Body of pancreas (tissue), 4 donors: ENCODE measurements at regions not wholly inside any gene's neighbourhood (a gene's known extent, or its start where the extent isn't known, plus 50 kb on each side); places are given as distances from the start of the nearest gene placed in this dataset.

Experiments used
- ATAC-seq: fragments of 150-250 bp; one replicate; pipeline ENCODE4 v1.9.1; 2016
- DNase-seq, 4 donors: peaks; one replicate each; pipeline ENCODE4 v3.0.0-alpha.2; 2019
- H3K27ac ChIP-seq, 4 donors: fragments of 200-600 bp; sonication (generic); 1 replicate in 3 of 4; 2 replicates in 1 of 4; pipeline versions ENCODE4 v1.5.1 to v1.6.1; 2016 to 2019; ENCODE audit warnings: mild to moderate bottlenecking in 1 of 4, mixed read lengths in 1 of 4, moderate library complexity in 1 of 4
- H3K27me3 ChIP-seq, 2 donors: fragments of 200-600 bp; sonication (generic); one replicate each; pipeline ENCODE4 v1.6.0; 2016; ENCODE audit warnings: mild to moderate bottlenecking in 1 of 2
- H3K36me3 ChIP-seq, 2 donors: fragments of 200-600 bp; sonication (generic); replicated peaks in 1 of 2; 2 replicates each; pipeline ENCODE4 v1.5.1; 2016; ENCODE audit warnings: low read depth in 2 of 2; ENCODE audit not compliant: insufficient read depth in 1 of 2
- H3K4me1 ChIP-seq: fragments of 200-600 bp; sonication (generic); one replicate; pipeline ENCODE4 v1.6.0; 2016
- H3K4me3 ChIP-seq, 2 donors: fragments of 200-600 bp; sonication (generic); 1 replicate in 1 of 2; 2 replicates in 1 of 2; pipeline ENCODE4 v1.5.1; 2016 to 2019
- H3K9me3 ChIP-seq, 3 donors: fragments of 200-600 bp; sonication (generic); 1 replicate in 2 of 3; 2 replicates in 1 of 3; pipeline ENCODE4 v1.5.1; 2016
- POLR2A ChIP-seq, 3 donors: fragments of 450-650 bp; IDR thresholded peaks; one replicate each; pipeline ENCODE4 v1.6.1; 2016; ENCODE audit warnings: antibody characterized with exemption in 3 of 3, mild to moderate bottlenecking in 2 of 3
- WGBS, 2 donors: methylation state at CpG; one replicate each; pipeline ENCODE4 v1.1.5; 2017; 5-methylcytosine and 5-hydroxymethylcytosine counted together
- intact Hi-C: fragments of 100-400 bp; cut with DNase I; formaldehyde crosslinking; loops from one replicate; pipeline ENCODE4 v1.15.1; 2023
- TF ChIP-seq, protein P1 (sequence below), 7 experiments: fragments of 450-650 bp in 4 of 7; fragments of 200-600 bp in 3 of 7; sonication (generic) in 3 of 7; IDR thresholded peaks; one replicate each; pipeline ENCODE4 v1.5.1; 2016 to 2019; ENCODE audit warnings: antibody characterized with exemption in 7 of 7

DNA sequence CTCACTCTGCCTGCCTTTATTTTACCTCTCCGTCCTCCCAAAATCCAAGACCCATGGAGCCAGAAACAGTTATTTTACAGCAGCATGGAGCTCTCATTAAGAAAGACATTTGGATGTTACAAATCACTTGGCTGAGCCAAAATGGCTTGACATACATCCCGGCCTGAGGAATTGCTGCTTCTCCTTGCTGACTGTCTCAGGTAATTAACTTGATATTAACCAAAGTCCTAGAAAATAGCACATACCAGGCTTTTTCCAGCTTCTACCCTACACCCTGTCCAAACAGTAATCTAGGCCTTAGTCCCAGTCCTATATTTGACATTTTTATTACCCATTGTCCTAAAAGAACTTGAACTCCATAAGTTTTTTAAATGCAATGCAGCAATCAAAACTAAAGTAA is 205.0 kb downstream of the TMX3 start:
- H3K4me1 ChIP-seq: no peaks in the 10 kb centered on the region
- no peaks in the 10 kb centered on the region for H3K9me3 ChIP-seq
- no peak for TF ChIP-seq POLR2A (IDR thresholded peaks at IDR 0.05)
- TF ChIP-seq, protein P1, sequence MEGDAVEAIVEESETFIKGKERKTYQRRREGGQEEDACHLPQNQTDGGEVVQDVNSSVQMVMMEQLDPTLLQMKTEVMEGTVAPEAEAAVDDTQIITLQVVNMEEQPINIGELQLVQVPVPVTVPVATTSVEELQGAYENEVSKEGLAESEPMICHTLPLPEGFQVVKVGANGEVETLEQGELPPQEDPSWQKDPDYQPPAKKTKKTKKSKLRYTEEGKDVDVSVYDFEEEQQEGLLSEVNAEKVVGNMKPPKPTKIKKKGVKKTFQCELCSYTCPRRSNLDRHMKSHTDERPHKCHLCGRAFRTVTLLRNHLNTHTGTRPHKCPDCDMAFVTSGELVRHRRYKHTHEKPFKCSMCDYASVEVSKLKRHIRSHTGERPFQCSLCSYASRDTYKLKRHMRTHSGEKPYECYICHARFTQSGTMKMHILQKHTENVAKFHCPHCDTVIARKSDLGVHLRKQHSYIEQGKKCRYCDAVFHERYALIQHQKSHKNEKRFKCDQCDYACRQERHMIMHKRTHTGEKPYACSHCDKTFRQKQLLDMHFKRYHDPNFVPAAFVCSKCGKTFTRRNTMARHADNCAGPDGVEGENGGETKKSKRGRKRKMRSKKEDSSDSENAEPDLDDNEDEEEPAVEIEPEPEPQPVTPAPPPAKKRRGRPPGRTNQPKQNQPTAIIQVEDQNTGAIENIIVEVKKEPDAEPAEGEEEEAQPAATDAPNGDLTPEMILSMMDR (IDR thresholded peaks at IDR 0.05): no peak
- no peaks in the 10 kb centered on the region for H3K27me3 ChIP-seq
- 80% methylated on average over 2 of the region's 2 CpGs for WGBS, 2 donors
- H3K36me3 ChIP-seq: no peaks in the 10 kb centered on the region
- DNase-seq (no peak), ATAC-seq (no peak)
- no peak overlapping the region for H3K27ac ChIP-seq
- intact Hi-C loops: no loop called here
- H3K4me3 ChIP-seq: no peak overlapping the region

DNA sequence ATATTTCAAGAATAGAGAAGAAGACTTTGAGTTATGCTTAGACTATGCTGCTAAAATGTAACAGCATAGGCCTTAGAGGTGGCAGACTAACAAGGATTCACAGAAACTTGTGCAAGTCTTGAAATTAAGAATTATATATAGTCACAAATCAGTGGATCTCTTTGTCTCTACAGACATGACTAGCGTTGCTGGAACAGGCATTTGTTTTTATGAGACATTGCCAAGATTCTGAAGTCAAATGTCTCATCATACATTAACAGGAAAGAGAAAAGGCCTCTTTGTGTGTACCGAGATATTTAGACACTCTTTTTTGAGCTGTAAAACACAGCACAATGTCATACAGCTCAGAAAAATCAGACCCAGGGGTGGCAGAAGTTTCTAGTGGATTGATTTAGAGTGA is 207.1 kb downstream of the TMX3 start:
- DNase-seq (no peak), ATAC-seq (no peak)
- Histone ChIP-seq H3K27ac (no peak overlapping the region), H3K27me3 (no peaks in the 10 kb centered on the region), H3K9me3 (no peaks in the 10 kb centered on the region), H3K36me3 (no peaks in the 10 kb centered on the region), H3K4me1 (no peaks in the 10 kb centered on the region), H3K4me3 (no peak overlapping the region)
- TF ChIP-seq POLR2A (IDR thresholded peaks at IDR 0.05): no peak
- TF ChIP-seq, protein P1 (IDR thresholded peaks at IDR 0.05): no peak
- intact Hi-C loops: no loop called here
- 14 to 25% methylated on average over 2 of the region's 2 CpGs for WGBS, 2 donors

- TF ChIP-seq POLR2A (IDR thresholded peaks at IDR 0.05): no peak
- TF ChIP-seq, protein P1 (IDR thresholded peaks at IDR 0.05): no peak
- Histone ChIP-seq H3K27ac (no peak overlapping the region), H3K4me3 (no peak overlapping the region), H3K27me3 (no peaks in the 10 kb centered on the region), H3K36me3 (no peaks in the 10 kb centered on the region), H3K4me1 (no peaks in the 10 kb centered on the region), H3K9me3 (no peaks in the 10 kb centered on the region)
- intact Hi-C loops: no loop called here
- WGBS, 2 donors: 47 to 48% methylated on average over 3 of the region's 3 CpGs
- ATAC-seq (no peak), DNase-seq (no peak)
Measured at GRCh38 chr18:68505178-68505574, 209.7 kb downstream of the TMX3 start.

GRCh38 chr18:68504441-68505177 is 210.3 kb downstream of the TMX3 start:
- H3K27ac ChIP-seq: no peak overlapping the region
- WGBS, 2 donors: 55 to 70% methylated on average over 2 of the region's 2 CpGs
- H3K9me3 ChIP-seq: no peaks in the 10 kb centered on the region
- no peak for TF ChIP-seq POLR2A (IDR thresholded peaks at IDR 0.05)
- TF ChIP-seq, protein P1 (IDR thresholded peaks at IDR 0.05): no peak
- no peaks in the 10 kb centered on the region for H3K4me1 ChIP-seq
- no peaks in the 10 kb centered on the region for H3K36me3 ChIP-seq
- no peak for DNase-seq
- no peak for ATAC-seq
- intact Hi-C loops: no loop called here
- no peaks in the 10 kb centered on the region for H3K27me3 ChIP-seq
- H3K4me3 ChIP-seq: no peak overlapping the region

DNA sequence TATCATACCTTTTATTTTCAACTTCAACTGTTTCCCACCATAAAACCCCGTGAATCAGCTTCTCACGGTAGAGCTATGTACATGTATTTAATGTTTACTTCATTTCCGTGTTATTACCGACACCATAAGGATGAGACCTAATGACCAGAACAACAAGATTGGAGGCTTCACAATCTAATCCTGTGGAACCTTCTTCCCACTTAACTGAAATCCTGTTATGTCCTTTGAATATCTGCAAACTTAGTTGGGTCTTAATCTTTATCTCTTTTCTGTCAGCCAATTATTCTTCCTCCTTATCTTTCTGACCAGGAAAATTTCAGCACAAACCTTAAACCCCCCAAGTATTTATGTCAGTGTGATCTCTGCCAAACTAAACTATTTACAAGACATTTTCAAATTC is 214.4 kb downstream of the TMX3 start:
- Histone ChIP-seq H3K4me3 (no peak overlapping the region), H3K27me3 (no peaks in the 10 kb centered on the region), H3K4me1 (no peaks in the 10 kb centered on the region), H3K36me3 (no peaks in the 10 kb centered on the region), H3K27ac (no peak overlapping the region), H3K9me3 (no peaks in the 10 kb centered on the region)
- intact Hi-C loops: no loop called here
- ATAC-seq (no peak), DNase-seq (no peak)
- TF ChIP-seq POLR2A (IDR thresholded peaks at IDR 0.05): no peak
- TF ChIP-seq, protein P1 (IDR thresholded peaks at IDR 0.05): no peak
- WGBS, 2 donors: 79 to 86% methylated on average over 4 of the region's 4 CpGs
